ENCODE measurements at regions not wholly inside any gene's neighbourhood (a gene's known extent, or its start where the extent isn't known, plus 50 kb on each side); places are given as distances from the start of the nearest gene placed in this dataset.

GRCh38 chr17:77054936-77055335 is 85.8 kb upstream of the SEC14L1 start:
- H3K9ac ChIP-seq (ENCODE audit: low read length): no peak overlapping the region
- H3K4me2 ChIP-seq (ENCODE audit: low read length): no peak overlapping the region
- no peaks in the 10 kb centered on the region for H3K79me2 ChIP-seq (ENCODE audit: low read length)
- no peaks in the 10 kb centered on the region for H3K36me3 ChIP-seq (ENCODE audit: low read depth, low read length)
- no peak for DNase-seq
- no peaks in the 10 kb centered on the region for H3K4me1 ChIP-seq (ENCODE audit: insufficient read depth, low read length)
- H2AFZ ChIP-seq (ENCODE audit: low read length): no peak overlapping the region
- no peaks in the 10 kb centered on the region for H3F3A ChIP-seq (ENCODE audit: low read length, unreplicated experiment)
- peaks cover 22% of the 10 kb centered on the region for H3K27me3 ChIP-seq (ENCODE audit: low read length)
- no peaks in the 10 kb centered on the region for H3K9me2 ChIP-seq (replicated peaks; ENCODE audit: low read length)
- ChIA-PET CTCF (no interaction called here), POLR2A (ENCODE audit: unreplicated experiment) (no interaction called here)
- H3K9me3 ChIP-seq (ENCODE audit: low read length): no peaks in the 10 kb centered on the region
- no peak; the same call in 1 of the 2 replicates for ATAC-seq
- intact Hi-C loops (cut with micrococcal nuclease): no loop called here
- TF ChIP-seq CTCF (conservative IDR thresholded peaks at IDR 0.05; ENCODE audit: low read depth, low read length) (no peak), EZH2phosphoT487 (IDR thresholded peaks at IDR 0.05; ENCODE audit: borderline replicate concordance, low read length) (no peak), EZH2 (IDR thresholded peaks at IDR 0.05; ENCODE audit: low read length, unreplicated experiment) (no peak)
- H3K4me3 ChIP-seq (ENCODE audit: low read length): no peak overlapping the region
- no TSS peak for BruUV-seq (replicated peaks)
- H3K27ac ChIP-seq (ENCODE audit: low read length): no peak overlapping the region
- no peaks in the 10 kb centered on the region for H4K20me1 ChIP-seq (ENCODE audit: low read length)

GRCh38 chr17:77055453-77055852 is 85.3 kb upstream of the SEC14L1 start:
- Histone ChIP-seq H2AFZ (ENCODE audit: low read length) (no peak overlapping the region), H3K9me2 (replicated peaks; ENCODE audit: low read length) (no peaks in the 10 kb centered on the region), H3K4me1 (ENCODE audit: insufficient read depth, low read length) (no peaks in the 10 kb centered on the region), H3K4me3 (ENCODE audit: low read length) (no peak overlapping the region), H3K4me2 (ENCODE audit: low read length) (no peak overlapping the region), H3K27me3 (ENCODE audit: low read length) (peaks cover 25% of the 10 kb centered on the region), H3K36me3 (ENCODE audit: low read depth, low read length) (no peaks in the 10 kb centered on the region), H3F3A (ENCODE audit: low read length, unreplicated experiment) (no peaks in the 10 kb centered on the region), H3K9me3 (ENCODE audit: low read length) (no peaks in the 10 kb centered on the region), H3K79me2 (ENCODE audit: low read length) (no peaks in the 10 kb centered on the region), H3K9ac (ENCODE audit: low read length) (no peak overlapping the region), H3K27ac (ENCODE audit: low read length) (no peak overlapping the region), H4K20me1 (ENCODE audit: low read length) (no peaks in the 10 kb centered on the region)
- no TSS peak for BruUV-seq (replicated peaks)
- no peak for DNase-seq
- TF ChIP-seq EZH2 (IDR thresholded peaks at IDR 0.05; ENCODE audit: low read length, unreplicated experiment): no peak
- TF ChIP-seq CTCF (conservative IDR thresholded peaks at IDR 0.05; ENCODE audit: low read depth, low read length): no peak
- TF ChIP-seq EZH2phosphoT487 (IDR thresholded peaks at IDR 0.05; ENCODE audit: borderline replicate concordance, low read length): no peak
- ChIA-PET POLR2A (ENCODE audit: unreplicated experiment) (no interaction called here), CTCF (interaction anchor here (1.7 to 1.8 kb wide), 2 partner anchors 183 to 187 kb away, joined by 16 to 36 read pairs; partner anchors contain the start of gene MGAT5B)
- intact Hi-C loops (cut with micrococcal nuclease): no loop called here
- no peak for ATAC-seq

- Histone ChIP-seq H3K9me2 (replicated peaks; ENCODE audit: low read length) (no peaks in the 10 kb centered on the region), H3K9me3 (ENCODE audit: low read length) (no peaks in the 10 kb centered on the region), H3F3A (ENCODE audit: low read length, unreplicated experiment) (no peaks in the 10 kb centered on the region), H3K4me1 (ENCODE audit: insufficient read depth, low read length) (no peaks in the 10 kb centered on the region), H3K4me2 (ENCODE audit: low read length) (no peak overlapping the region), H3K27me3 (ENCODE audit: low read length) (peaks cover 11% of the 10 kb centered on the region; the same call in 1 of the 2 replicates), H4K20me1 (ENCODE audit: low read length) (no peaks in the 10 kb centered on the region), H3K9ac (ENCODE audit: low read length) (no peak overlapping the region), H2AFZ (ENCODE audit: low read length) (no peak overlapping the region), H3K27ac (ENCODE audit: low read length) (no peak overlapping the region), H3K4me3 (ENCODE audit: low read length) (no peak overlapping the region), H3K79me2 (ENCODE audit: low read length) (no peaks in the 10 kb centered on the region), H3K36me3 (ENCODE audit: low read depth, low read length) (no peaks in the 10 kb centered on the region)
- intact Hi-C loops (cut with micrococcal nuclease): no loop called here
- TF ChIP-seq CTCF (conservative IDR thresholded peaks at IDR 0.05; ENCODE audit: low read depth, low read length): no peak
- TF ChIP-seq EZH2 (IDR thresholded peaks at IDR 0.05; ENCODE audit: low read length, unreplicated experiment): no peak
- TF ChIP-seq EZH2phosphoT487 (IDR thresholded peaks at IDR 0.05; ENCODE audit: borderline replicate concordance, low read length): no peak
- DNase-seq (no peak), ATAC-seq (no peak)
- BruUV-seq (replicated peaks): no TSS peak
- ChIA-PET POLR2A (ENCODE audit: unreplicated experiment) (no interaction called here), CTCF (interaction anchor here (0.6 to 2.4 kb wide), 3 partner anchors 8 to 10 kb away, joined by 3 to 10 read pairs (median 3); no protein-coding TSS in a partner anchor)
Measured at GRCh38 chr17:77058016-77058415, 82.8 kb upstream of the SEC14L1 start.

Measured in PC-3 (cell line).